Keratinocyte (primary cell): ENCODE measurements at regions not wholly inside any gene's neighbourhood (a gene's known extent, or its start where the extent isn't known, plus 50 kb on each side); places are given as distances from the start of the nearest gene placed in this dataset.

ENCODE experiments used
- DNase-seq: peaks from one replicate; pipeline ENCODE4 v3.0.0-alpha.2; 2011; ENCODE audit warnings: low read depth, missing footprints, low spot score
- FAIRE-seq: peaks from 2 replicates; lab custom pipeline; 2011; peaks lifted over from hg19 to GRCh38; lab: Jason Lieb, UNC
- H2AFZ ChIP-seq: 2 replicates; pipeline ENCODE4 v1.6.0; 2012; ENCODE audit warnings: low read length, control low read depth, inconsistent platforms; ENCODE audit not compliant: control insufficient read depth
- H3K27ac ChIP-seq: 2 replicates; pipeline ENCODE4 v1.5.1; 2011; ENCODE audit warnings: low read length; ENCODE audit not compliant: control insufficient read depth, insufficient read depth
- H3K27me3 ChIP-seq: 3 replicates; pipeline ENCODE4 v1.6.0; 2011; ENCODE audit warnings: low read length; ENCODE audit not compliant: control insufficient read depth, insufficient read depth; ENCODE audit errors: extremely low read depth
- H3K36me3 ChIP-seq, 2 experiments: 2 replicates in 1 of 2; 3 replicates in 1 of 2; pipeline ENCODE4 v1.5.1; 2011; ENCODE audit warnings: low read length in 2 of 2, mild to moderate bottlenecking in 1 of 2; ENCODE audit not compliant: control insufficient read depth in 2 of 2, insufficient read depth in 2 of 2; ENCODE audit errors: extremely low read depth in 1 of 2
- H3K4me1 ChIP-seq: 3 replicates; pipeline ENCODE4 v1.5.1; 2011; ENCODE audit warnings: low read length; ENCODE audit not compliant: control insufficient read depth, insufficient read depth; ENCODE audit errors: extremely low read depth
- H3K4me2 ChIP-seq: 3 replicates; pipeline ENCODE4 v1.6.0; 2011; ENCODE audit warnings: low read depth, low read length; ENCODE audit not compliant: control insufficient read depth, insufficient read depth; ENCODE audit errors: extremely low read depth
- H3K4me3 ChIP-seq, 3 experiments: fragments of 200-600 bp in 1 of 3; sonication (generic) in 1 of 3; 2 replicates in 2 of 3; 3 replicates in 1 of 3; pipeline ENCODE4 v1.5.1; 2011 to 2016; ENCODE audit warnings: low read length in 3 of 3, mild to moderate bottlenecking in 3 of 3, control low read depth in 2 of 3, inconsistent platforms in 1 of 3, low read depth in 1 of 3, mixed read lengths in 1 of 3, mixed run types in 1 of 3, moderate library complexity in 1 of 3; ENCODE audit not compliant: control insufficient read depth in 2 of 3, insufficient read depth in 2 of 3; ENCODE audit errors: extremely low read depth in 1 of 3
- H3K79me2 ChIP-seq: 2 replicates; pipeline ENCODE4 v1.6.0; 2012; ENCODE audit warnings: low read length; ENCODE audit not compliant: control insufficient read depth, insufficient read depth
- H3K9ac ChIP-seq: 3 replicates; pipeline ENCODE4 v1.6.0; 2011; ENCODE audit warnings: low read length; ENCODE audit not compliant: control insufficient read depth, insufficient read depth; ENCODE audit errors: extremely low read depth
- H3K9me1 ChIP-seq: 3 replicates; pipeline ENCODE4 v1.6.0; 2011; ENCODE audit warnings: low read length; ENCODE audit not compliant: control insufficient read depth, insufficient read depth; ENCODE audit errors: extremely low read depth
- H3K9me3 ChIP-seq: 2 replicates; pipeline ENCODE4 v1.5.1; 2012; ENCODE audit warnings: low read depth, low read length; ENCODE audit not compliant: control insufficient read depth
- H4K20me1 ChIP-seq: 3 replicates; pipeline ENCODE4 v1.6.0; 2011; ENCODE audit warnings: low read length; ENCODE audit not compliant: control insufficient read depth, insufficient read depth; ENCODE audit errors: extremely low read depth
- EZH2 ChIP-seq: IDR thresholded peaks from one replicate; pipeline ENCODE4 v1.6.1; 2012; ENCODE audit warnings: inconsistent platforms, mild to moderate bottlenecking, low read length, moderate library complexity
- dilution Hi-C: fragments of 300-500 bp; cut with MboI; formaldehyde crosslinking; loops from one replicate; pipeline ENCODE4 v1.7.0; 2020; ENCODE audit warnings: low sequenced_read_pairs; ENCODE audit not compliant: extremely low pct_ligation_motif_present
- TF ChIP-seq, protein P1 (sequence below), 3 experiments: IDR thresholded peaks in 1 of 3; conservative IDR thresholded peaks in 1 of 3; optimal IDR thresholded peaks in 1 of 3; 2 replicates in 2 of 3; 3 replicates in 1 of 3; pipeline versions ENCODE3 to v1.5.1; 2011; ENCODE audit warnings: low read length in 3 of 3, mild to moderate bottlenecking in 3 of 3, moderate library complexity in 2 of 3, control low read depth in 1 of 3, inconsistent platforms in 1 of 3; ENCODE audit not compliant: insufficient read depth in 2 of 3; ENCODE audit errors: extremely low read depth in 1 of 3

DNA sequence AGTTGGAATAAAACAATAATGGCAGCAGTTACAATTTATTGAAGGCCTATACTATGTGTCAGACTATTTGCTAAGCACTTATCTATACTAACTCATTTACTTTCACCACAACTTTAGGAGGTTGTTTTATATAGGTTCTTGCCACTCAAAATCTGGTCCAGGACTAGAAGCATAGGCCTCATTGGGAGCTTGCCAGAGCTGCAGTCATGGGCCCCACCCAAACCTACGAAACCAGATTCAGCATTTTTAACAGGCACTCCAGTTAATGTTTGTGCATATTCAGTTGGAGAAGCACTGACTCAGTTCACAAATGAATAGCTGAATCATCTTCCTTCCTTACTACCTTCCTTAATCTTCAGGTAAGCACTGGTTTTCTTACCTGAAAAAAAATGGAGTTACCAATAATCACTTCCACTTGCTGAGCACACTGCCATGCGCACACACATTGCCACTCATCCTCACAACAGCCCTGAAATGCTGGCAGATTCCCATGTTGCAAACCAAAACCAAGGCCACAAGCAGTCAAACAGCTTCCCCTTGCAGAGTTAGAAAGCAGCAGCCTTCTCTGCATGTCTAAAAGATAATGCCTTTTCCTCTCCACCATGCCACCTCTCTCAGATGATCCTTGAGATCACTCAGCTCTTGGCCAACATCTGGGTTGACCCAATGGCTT, 122.4 kb downstream of the SLC16A9 start:
- Histone ChIP-seq H4K20me1 (no peaks in the 10 kb centered on the region), H3K27me3 (no peaks in the 10 kb centered on the region), H3K9me1 (no peaks in the 10 kb centered on the region), H3K27ac (peak overlapping the region; percentile 38), H3K79me2 (no peaks in the 10 kb centered on the region), H3K4me2 (no peak overlapping the region), H3K9me3 (no peaks in the 10 kb centered on the region), H2AFZ (peak overlapping the region; percentile 2), H3K36me3 (no peaks in the 10 kb centered on the region), H3K4me3 (no peak overlapping the region), H3K4me1 (peaks cover 16% of the 10 kb centered on the region), H3K9ac (no peak overlapping the region)
- TF ChIP-seq, protein P1, sequence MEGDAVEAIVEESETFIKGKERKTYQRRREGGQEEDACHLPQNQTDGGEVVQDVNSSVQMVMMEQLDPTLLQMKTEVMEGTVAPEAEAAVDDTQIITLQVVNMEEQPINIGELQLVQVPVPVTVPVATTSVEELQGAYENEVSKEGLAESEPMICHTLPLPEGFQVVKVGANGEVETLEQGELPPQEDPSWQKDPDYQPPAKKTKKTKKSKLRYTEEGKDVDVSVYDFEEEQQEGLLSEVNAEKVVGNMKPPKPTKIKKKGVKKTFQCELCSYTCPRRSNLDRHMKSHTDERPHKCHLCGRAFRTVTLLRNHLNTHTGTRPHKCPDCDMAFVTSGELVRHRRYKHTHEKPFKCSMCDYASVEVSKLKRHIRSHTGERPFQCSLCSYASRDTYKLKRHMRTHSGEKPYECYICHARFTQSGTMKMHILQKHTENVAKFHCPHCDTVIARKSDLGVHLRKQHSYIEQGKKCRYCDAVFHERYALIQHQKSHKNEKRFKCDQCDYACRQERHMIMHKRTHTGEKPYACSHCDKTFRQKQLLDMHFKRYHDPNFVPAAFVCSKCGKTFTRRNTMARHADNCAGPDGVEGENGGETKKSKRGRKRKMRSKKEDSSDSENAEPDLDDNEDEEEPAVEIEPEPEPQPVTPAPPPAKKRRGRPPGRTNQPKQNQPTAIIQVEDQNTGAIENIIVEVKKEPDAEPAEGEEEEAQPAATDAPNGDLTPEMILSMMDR (optimal IDR thresholded peaks at IDR 0.05 in 1 of 3, IDR thresholded peaks at IDR 0.05 in 1 of 3, conservative IDR thresholded peaks at IDR 0.05 in 1 of 3; ENCODE audit: extremely low read depth in 1 of 3, insufficient read depth in 2 of 3, low read length in 3 of 3), result no peak
- TF ChIP-seq EZH2, result no peak
- FAIRE-seq (peak; percentile 89), DNase-seq (peak; percentile 70)
- dilution Hi-C loops, result no loop called here

DNA sequence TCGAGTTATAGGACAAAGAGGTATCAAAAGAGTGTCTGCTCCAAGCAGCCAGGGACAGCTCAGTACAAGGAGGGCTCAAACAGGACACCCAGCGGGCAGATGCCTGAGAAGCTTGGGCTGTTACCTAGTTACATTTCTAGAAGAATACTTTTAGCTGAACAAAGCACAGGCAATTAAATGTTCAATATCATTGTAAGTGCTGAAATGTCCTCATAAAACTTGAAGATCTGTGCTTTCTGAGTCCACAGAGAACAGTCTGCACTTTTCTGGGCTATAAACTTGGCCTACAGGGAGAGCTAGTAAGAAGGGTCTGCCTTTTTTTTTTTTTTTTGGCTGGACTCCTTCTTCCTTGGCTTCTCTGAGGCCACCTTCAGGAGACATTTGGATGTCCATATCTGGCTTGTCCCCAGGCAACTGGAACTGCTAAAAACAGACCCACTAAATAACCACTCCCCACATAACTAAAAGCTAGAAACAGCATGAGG, 123.2 kb downstream of the SLC16A9 start:
- no peaks in the 10 kb centered on the region for H3K79me2 ChIP-seq
- H2AFZ ChIP-seq, result peak overlapping the region; percentile 34
- no peak overlapping the region for H3K4me2 ChIP-seq
- H3K27ac ChIP-seq, result peak overlapping the region; percentile 38
- no peaks in the 10 kb centered on the region for H3K27me3 ChIP-seq
- no peaks in the 10 kb centered on the region for H3K36me3 ChIP-seq
- no peaks in the 10 kb centered on the region for H4K20me1 ChIP-seq
- DNase-seq (no peak), FAIRE-seq (no peak)
- no peaks in the 10 kb centered on the region for H3K9me3 ChIP-seq
- dilution Hi-C loops, result no loop called here
- no peak overlapping the region for H3K4me3 ChIP-seq
- H3K9me1 ChIP-seq, result no peaks in the 10 kb centered on the region
- no peak for TF ChIP-seq EZH2
- TF ChIP-seq, protein P1 (optimal IDR thresholded peaks at IDR 0.05 in 1 of 3, IDR thresholded peaks at IDR 0.05 in 1 of 3, conservative IDR thresholded peaks at IDR 0.05 in 1 of 3; ENCODE audit: extremely low read depth in 1 of 3, insufficient read depth in 2 of 3, low read length in 3 of 3), result no peak
- H3K9ac ChIP-seq, result no peak overlapping the region
- H3K4me1 ChIP-seq, result peaks cover 16% of the 10 kb centered on the region
